GM23338 (cell line): ENCODE measurements at regions not wholly inside any gene's neighbourhood (a gene's known extent, or its start where the extent isn't known, plus 50 kb on each side); places are given as distances from the start of the nearest gene placed in this dataset.

Experiments used
- ATAC-seq: fragments of 200-7000 bp; cut with Tn5 transposase; 3 replicates; pipeline ENCODE4 v1.9.1; 2020
- DNase-seq: peaks from one replicate; pipeline ENCODE4 v3.0.0-alpha.2; 2015; ENCODE audit warnings: low spot score
- H2AFZ ChIP-seq: fragments of 200-600 bp; sonication (generic); 2 replicates; pipeline ENCODE4 v1.8.0; 2016; ENCODE audit warnings: antibody characterized with exemption, mild to moderate bottlenecking, moderate library complexity
- H3F3A ChIP-seq: fragments of 200-600 bp; sonication (generic); replicated peaks from 2 replicates; pipeline ENCODE4 v1.8.0; 2017; ENCODE audit warnings: antibody characterized with exemption, mixed run types, low read depth
- H3K27ac ChIP-seq: fragments of 200-600 bp; sonication (generic); 2 replicates; pipeline ENCODE4 v1.6.1; 2016; ENCODE audit warnings: low read depth
- H3K27me3 ChIP-seq: fragments of 200-600 bp; sonication (generic); 2 replicates; pipeline ENCODE4 v1.8.0; 2016; ENCODE audit warnings: mild to moderate bottlenecking, mixed run types, moderate library complexity; ENCODE audit not compliant: insufficient read depth
- H3K36me3 ChIP-seq: fragments of 200-600 bp; sonication (generic); 2 replicates; pipeline ENCODE4 v1.8.0; 2016; ENCODE audit warnings: mild to moderate bottlenecking; ENCODE audit not compliant: insufficient read depth
- H3K4me1 ChIP-seq: fragments of 200-600 bp; sonication (generic); 2 replicates; pipeline ENCODE4 v1.8.0; 2016; ENCODE audit warnings: mild to moderate bottlenecking, moderate library complexity; ENCODE audit not compliant: insufficient read depth
- H3K4me2 ChIP-seq: fragments of 200-600 bp; sonication (generic); 2 replicates; pipeline ENCODE4 v1.7.1; 2017; ENCODE audit warnings: mixed run types
- H3K4me3 ChIP-seq: fragments of 200-600 bp; sonication (generic); 2 replicates; pipeline ENCODE4 v1.6.1; 2016; ENCODE audit warnings: mixed run types
- H3K79me2 ChIP-seq: fragments of 200-600 bp; sonication (generic); replicated peaks from 2 replicates; pipeline ENCODE4 v1.8.0; 2017; ENCODE audit warnings: mild to moderate bottlenecking; ENCODE audit not compliant: insufficient read depth
- H3K9me2 ChIP-seq: fragments of 200-600 bp; sonication (generic); 2 replicates; pipeline ENCODE4 v1.8.0; 2017; ENCODE audit not compliant: insufficient read depth
- H4K20me1 ChIP-seq: fragments of 200-600 bp; sonication (generic); replicated peaks from 2 replicates; pipeline ENCODE4 v1.8.0; 2017; ENCODE audit warnings: mild to moderate bottlenecking; ENCODE audit not compliant: insufficient read depth
- H3K27ac Mint-ChIP-seq: 2 replicates; pipeline ENCODE4 v1.8.0; 2020; ENCODE audit warnings: inconsistent platforms, mild to moderate bottlenecking, moderate library complexity, mixed read lengths
- H3K27me3 Mint-ChIP-seq: 3 replicates; pipeline ENCODE4 v1.8.0; 2022; ENCODE audit warnings: low read depth, mild to moderate bottlenecking, moderate library complexity, mixed read lengths, inconsistent platforms; ENCODE audit not compliant: insufficient read depth, poor library complexity
- H3K36me3 Mint-ChIP-seq: 3 replicates; pipeline ENCODE4 v1.8.0; 2021; ENCODE audit warnings: low read depth, mild to moderate bottlenecking, inconsistent platforms, moderate library complexity, mixed read lengths
- H3K4me1 Mint-ChIP-seq: 3 replicates; pipeline ENCODE4 v1.8.0; 2020; ENCODE audit warnings: mild to moderate bottlenecking, inconsistent platforms, mixed read lengths
- H3K4me3 Mint-ChIP-seq: 3 replicates; pipeline ENCODE4 v1.8.0; 2021; ENCODE audit warnings: moderate library complexity, mild to moderate bottlenecking, inconsistent platforms, mixed read lengths
- H3K9me3 Mint-ChIP-seq: 3 replicates; pipeline ENCODE4 v1.8.0; 2020; ENCODE audit warnings: moderate library complexity, mild to moderate bottlenecking, inconsistent platforms, mixed read lengths
- CREB1 ChIP-seq: fragments of 250-450 bp; sonication (Bioruptor Pico); IDR thresholded peaks from 2 replicates; pipeline ENCODE4 v1.5.0; 2020; ENCODE audit warnings: low read depth, mild to moderate bottlenecking, moderate library complexity
- CTCF ChIP-seq, 2 experiments: fragments of 200-600 bp in 1 of 2; sonication (generic) in 1 of 2; conservative IDR thresholded peaks; 2 replicates each; pipeline versions ENCODE4 v1.5.1 to v1.6.1; 2016 to 2017; ENCODE audit warnings: antibody characterized with exemption in 2 of 2, low read depth in 2 of 2, mild to moderate bottlenecking in 2 of 2, moderate library complexity in 1 of 2
- ETS1 ChIP-seq: IDR thresholded peaks from 2 replicates; pipeline ENCODE4 v1.6.1; 2016; ENCODE audit warnings: antibody characterized with exemption
- EZH2 ChIP-seq: fragments of 200-600 bp; sonication (generic); IDR thresholded peaks from one replicate; pipeline ENCODE4 v1.8.0; 2017; ENCODE audit warnings: antibody characterized with exemption, mild to moderate bottlenecking, low read depth; ENCODE audit not compliant: unreplicated experiment
- EZH2phosphoT487 ChIP-seq: fragments of 200-600 bp; sonication (generic); IDR thresholded peaks from one replicate; pipeline ENCODE4 v1.8.1; 2018; ENCODE audit warnings: antibody characterized with exemption; ENCODE audit not compliant: unreplicated experiment
- JUNB ChIP-seq: IDR thresholded peaks from one replicate; pipeline ENCODE4 v1.6.1; 2016; ENCODE audit warnings: antibody characterized with exemption; ENCODE audit not compliant: unreplicated experiment
- POLR2AphosphoS5 ChIP-seq: IDR thresholded peaks from 2 replicates; pipeline ENCODE4 v1.6.1; 2016; ENCODE audit warnings: antibody characterized with exemption, low read depth
- REST ChIP-seq: IDR thresholded peaks from one replicate; pipeline ENCODE4 v1.6.1; 2018; ENCODE audit warnings: antibody characterized with exemption; ENCODE audit not compliant: unreplicated experiment
- STAT1 ChIP-seq: IDR thresholded peaks from one replicate; pipeline ENCODE4 v1.6.1; 2016; ENCODE audit warnings: antibody characterized with exemption; ENCODE audit not compliant: unreplicated experiment
- ZNF331 ChIP-seq: fragments of 250-450 bp; sonication (Bioruptor Pico); IDR thresholded peaks from 2 replicates; pipeline ENCODE4 v1.5.0; 2020; ENCODE audit warnings: low read depth, mild to moderate bottlenecking, moderate library complexity

- H3K9me2 ChIP-seq = peaks cover 20% of the 10 kb centered on the region
- H3K27ac ChIP-seq = no peak overlapping the region
- ATAC-seq (no peak), DNase-seq (no peak)
- no peak overlapping the region for H3K4me2 ChIP-seq
- no peaks in the 10 kb centered on the region for H3K9me3 Mint-ChIP-seq
- no peaks in the 10 kb centered on the region for H3K36me3 ChIP-seq
- TF ChIP-seq STAT1 = no peak
- TF ChIP-seq ETS1 = no peak
- TF ChIP-seq EZH2 = no peak
- no peak for TF ChIP-seq POLR2AphosphoS5
- no peak for TF ChIP-seq EZH2phosphoT487
- no peak for TF ChIP-seq ZNF331 (CRISPR knock-in tag)
- TF ChIP-seq REST = no peak
- no peak for TF ChIP-seq CTCF (conservative IDR thresholded peaks at IDR 0.05; ENCODE audit: low read depth in 2 of 2)
- TF ChIP-seq CREB1 (CRISPR knock-in tag) = no peak
- H3K4me1 ChIP-seq = no peaks in the 10 kb centered on the region
- H3K27me3 ChIP-seq = no peaks in the 10 kb centered on the region
- H2AFZ ChIP-seq = no peak overlapping the region
- H3K4me3 Mint-ChIP-seq = no peak overlapping the region
- peaks cover 3% of the 10 kb centered on the region for H3K27me3 Mint-ChIP-seq
- H3K79me2 ChIP-seq = no peaks in the 10 kb centered on the region
- H3K4me3 ChIP-seq = no peak overlapping the region
- no peaks in the 10 kb centered on the region for H3F3A ChIP-seq
- H3K36me3 Mint-ChIP-seq = no peaks in the 10 kb centered on the region
- 0 out of 2 replicates have a peak overlapping the region, but pooled peaks have one; percentile 10 for H3K27ac Mint-ChIP-seq
- no peaks in the 10 kb centered on the region for H4K20me1 ChIP-seq
- H3K4me1 Mint-ChIP-seq = no peaks in the 10 kb centered on the region
These were observed 87.3 kb upstream of the POU1F1 start for GRCh38 chr3:87363721-87364120.

DNA sequence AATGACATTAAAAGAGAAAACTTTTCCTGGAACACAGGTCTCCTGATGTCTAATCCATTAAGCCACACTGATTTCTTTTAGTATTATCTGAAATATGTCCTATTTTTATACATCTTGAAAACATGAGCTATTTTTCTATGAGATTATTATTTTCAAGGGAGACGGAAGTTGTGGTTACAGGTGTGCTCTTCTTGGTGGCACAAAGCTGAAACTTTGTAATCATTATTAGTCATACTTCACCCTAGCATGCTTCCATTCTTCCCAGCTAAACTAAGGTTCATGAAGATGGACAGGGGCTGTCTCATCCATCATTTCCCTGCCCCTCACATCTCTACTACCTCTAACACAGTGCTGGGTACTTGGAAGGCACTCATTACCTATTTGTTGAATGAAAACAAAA is 85.6 kb upstream of the POU1F1 start:
- Mint-ChIP-seq H3K4me1 (no peaks in the 10 kb centered on the region), H3K4me3 (no peak overlapping the region), H3K27me3 (peaks cover 3% of the 10 kb centered on the region), H3K27ac (no peak overlapping the region), H3K36me3 (no peaks in the 10 kb centered on the region), H3K9me3 (no peaks in the 10 kb centered on the region)
- H3K27ac ChIP-seq = no peak overlapping the region
- no peaks in the 10 kb centered on the region for H3K27me3 ChIP-seq
- H3K4me2 ChIP-seq = no peak overlapping the region
- H3K4me1 ChIP-seq = no peaks in the 10 kb centered on the region
- H2AFZ ChIP-seq = no peak overlapping the region
- H4K20me1 ChIP-seq = no peaks in the 10 kb centered on the region
- ATAC-seq (no peak), DNase-seq (no peak)
- no peaks in the 10 kb centered on the region for H3K79me2 ChIP-seq
- H3K36me3 ChIP-seq = no peaks in the 10 kb centered on the region
- no peak overlapping the region for H3K4me3 ChIP-seq
- H3K9me2 ChIP-seq = peaks cover 15% of the 10 kb centered on the region
- no peaks in the 10 kb centered on the region for H3F3A ChIP-seq
- TF ChIP-seq JUNB = no peak
- TF ChIP-seq REST = no peak
- TF ChIP-seq CREB1 (CRISPR knock-in tag) = no peak
- no peak for TF ChIP-seq ETS1
- no peak for TF ChIP-seq CTCF (conservative IDR thresholded peaks at IDR 0.05; ENCODE audit: low read depth in 2 of 2)
- TF ChIP-seq POLR2AphosphoS5 = no peak
